Astrocyte of the spinal cord (primary cell): ENCODE measurements at regions not wholly inside any gene's neighbourhood (a gene's known extent, or its start where the extent isn't known, plus 50 kb on each side); places are given as distances from the start of the nearest gene placed in this dataset.

Experiments
- DNase-seq: peaks from one replicate; pipeline ENCODE4 v3.0.0; 2011; ENCODE audit warnings: low read depth, low spot score
- H3K4me3 ChIP-seq: 2 replicates; pipeline ENCODE4 v1.5.1; 2011; ENCODE audit warnings: low read depth, mild to moderate bottlenecking, low read length, moderate library complexity
- CTCF ChIP-seq: IDR thresholded peaks from 2 replicates; pipeline ENCODE4 v1.5.1; 2012; ENCODE audit warnings: low read depth, mild to moderate bottlenecking, low read length, inconsistent platforms
- in situ Hi-C: cut with HindIII; loops from 2 replicates; pipeline ENCODE4 v1.10.0; 2017; ENCODE audit warnings: low sequenced_read_pairs

GRCh38 chr14:65359503-65359902 is 53.0 kb upstream of the FUT8 start:
- in situ Hi-C loops = no loop called here
- no peak for DNase-seq
- H3K4me3 ChIP-seq = no peak overlapping the region
- TF ChIP-seq CTCF = no peak

DNA sequence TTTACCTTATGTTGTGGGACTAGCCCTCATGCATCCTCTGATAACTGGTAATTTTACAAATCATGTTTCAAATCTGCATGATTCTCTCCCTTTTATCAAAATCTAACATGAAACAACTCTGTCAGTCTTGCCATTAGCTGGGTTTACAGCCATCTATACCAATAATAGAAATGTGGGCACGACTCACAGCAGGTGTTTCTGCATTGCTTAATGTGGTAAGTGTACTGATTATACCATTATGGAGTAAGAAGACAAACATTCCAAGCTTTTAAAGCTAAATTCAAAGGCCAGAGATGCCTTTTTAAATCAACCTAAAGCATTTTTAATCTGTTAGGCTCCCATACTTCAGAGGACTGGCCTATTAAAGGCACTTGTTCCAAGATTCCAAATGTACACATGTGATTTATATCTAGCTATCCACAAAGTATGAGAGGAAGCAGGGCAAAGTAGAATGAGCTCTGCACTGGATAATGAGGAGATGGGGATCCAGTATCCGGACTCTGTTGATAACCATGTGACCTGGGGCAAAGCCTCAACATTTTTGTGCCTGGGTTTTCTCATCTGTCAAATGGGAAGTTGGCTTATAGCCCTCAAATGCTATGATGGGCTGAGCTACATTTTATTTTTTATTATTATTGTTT is 52.3 kb upstream of the FUT8 start:
- no peak for TF ChIP-seq CTCF
- in situ Hi-C loops = no loop called here
- H3K4me3 ChIP-seq = no peak overlapping the region
- DNase-seq = peak; percentile 24

DNA sequence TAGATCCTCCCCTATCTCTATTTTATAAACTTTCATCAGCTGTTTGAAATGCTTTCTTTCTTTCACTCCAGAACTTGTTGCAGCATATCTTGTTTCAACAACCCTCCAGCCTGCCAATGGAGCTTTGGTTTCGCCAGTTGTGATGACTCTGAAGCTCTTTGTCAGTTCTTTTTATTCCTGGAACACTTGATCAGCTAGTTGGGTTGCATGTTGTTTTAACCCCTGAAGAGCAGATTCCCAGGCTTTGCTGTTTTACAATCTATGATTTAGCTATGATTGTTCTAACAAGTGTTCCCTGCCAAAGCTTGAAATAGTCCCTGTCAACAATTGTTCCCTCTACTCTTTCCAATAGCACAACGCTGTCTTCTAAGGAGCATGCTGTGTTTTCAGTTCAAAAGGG is 50.6 kb upstream of the FUT8 start:
- H3K4me3 ChIP-seq = no peak overlapping the region
- DNase-seq = peak; percentile 74
- in situ Hi-C loops = no loop called here
- no peak for TF ChIP-seq CTCF
